ENCODE measurements at regions not wholly inside any gene's neighbourhood (a gene's known extent, or its start where the extent isn't known, plus 50 kb on each side); places are given as distances from the start of the nearest gene placed in this dataset.

DNA sequence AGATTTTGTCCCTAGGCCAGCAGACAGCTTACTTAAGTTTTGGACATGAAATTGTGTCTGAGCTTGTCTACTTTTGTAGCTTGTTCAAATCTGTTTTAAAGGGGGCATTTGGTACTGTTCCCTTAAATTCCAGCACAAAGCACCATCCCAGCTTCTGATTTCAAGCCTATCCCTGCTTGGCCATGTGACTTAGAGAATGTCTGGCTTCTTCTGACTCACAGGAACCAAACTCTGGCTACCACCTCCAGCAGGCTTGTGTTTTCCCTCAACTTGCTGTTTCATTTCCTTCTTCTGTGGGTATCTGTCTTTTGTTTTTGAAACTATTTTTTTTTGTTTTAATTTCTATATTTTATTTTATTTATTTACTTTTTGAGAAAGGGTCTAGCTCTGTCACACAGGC, 97.9 kb upstream of the FZD8 start:
- DNase-seq (ENCODE audit: low spot score) = peak; percentile 39

GRCh38 chr10:35735412-35735811, 93.3 kb upstream of the FZD8 start:
- DNase-seq (ENCODE audit: low spot score) = peak; percentile 62

DNA sequence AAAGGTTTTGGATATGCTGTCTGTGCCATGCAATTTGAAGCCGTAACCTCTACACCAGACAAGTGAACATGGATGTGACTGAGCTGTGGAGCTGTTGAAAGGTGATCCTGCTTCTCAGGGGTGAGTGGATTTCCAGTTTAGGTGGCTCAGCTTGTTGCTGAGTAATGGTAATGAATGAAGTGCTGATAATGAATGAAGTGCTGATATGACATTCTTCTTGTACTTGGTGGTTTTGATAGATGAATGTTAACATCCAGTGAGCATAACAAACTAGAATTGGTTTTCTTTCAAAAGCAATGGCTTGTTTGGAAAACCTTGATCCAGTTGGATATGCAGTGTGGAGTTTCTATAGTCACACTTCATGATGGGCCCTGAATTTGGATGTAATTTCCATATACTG, 89.7 kb upstream of the FZD8 start:
- DNase-seq (ENCODE audit: low spot score) = no peak

- no peak for DNase-seq (ENCODE audit: low spot score)
Measured at GRCh38 chr10:35728341-35728740, 86.2 kb upstream of the FZD8 start.

DNA sequence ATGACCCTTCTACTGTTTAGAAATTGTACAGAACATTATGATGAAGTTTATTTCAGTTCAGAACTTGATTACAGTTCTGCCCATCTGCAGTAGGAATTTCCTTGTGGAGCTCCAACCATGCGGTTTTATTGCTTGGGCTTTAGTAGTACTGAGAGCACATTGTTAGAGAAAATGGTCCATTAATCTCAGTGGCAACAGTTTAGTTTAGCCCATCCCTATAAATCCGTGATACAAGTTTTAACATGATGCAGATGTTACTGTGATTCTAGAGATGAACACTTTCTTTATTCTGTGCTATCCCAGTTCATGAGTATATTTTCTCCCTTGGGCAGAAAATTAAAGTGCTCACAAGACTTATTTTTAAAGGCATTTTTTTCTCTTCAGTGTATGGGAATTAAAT, 84.8 kb upstream of the FZD8 start:
- DNase-seq (ENCODE audit: low spot score) = no peak

GRCh38 chr10:35723992-35724391, 81.9 kb upstream of the FZD8 start:
- no peak for DNase-seq (ENCODE audit: low spot score)

DNA sequence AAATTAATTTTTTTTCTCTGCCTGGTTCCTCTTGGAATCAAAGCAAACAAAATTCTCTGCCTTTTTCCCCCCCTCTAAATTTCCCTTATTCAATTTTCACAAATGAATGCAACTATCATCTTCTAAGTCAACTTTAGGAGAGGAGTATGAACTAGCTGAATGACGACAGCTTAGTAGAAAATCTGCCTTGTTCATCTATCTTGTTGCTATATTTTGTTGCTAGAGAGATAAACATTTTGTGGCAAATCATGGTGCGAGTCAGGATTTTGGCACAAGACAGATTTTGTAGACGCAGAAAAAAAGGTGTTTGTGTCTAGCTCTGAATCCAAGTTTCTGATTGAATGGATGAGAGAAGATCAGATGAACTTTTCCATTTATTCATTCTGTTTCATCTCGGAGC, 81.0 kb upstream of the FZD8 start:
- DNase-seq (ENCODE audit: low spot score) = no peak

DNA sequence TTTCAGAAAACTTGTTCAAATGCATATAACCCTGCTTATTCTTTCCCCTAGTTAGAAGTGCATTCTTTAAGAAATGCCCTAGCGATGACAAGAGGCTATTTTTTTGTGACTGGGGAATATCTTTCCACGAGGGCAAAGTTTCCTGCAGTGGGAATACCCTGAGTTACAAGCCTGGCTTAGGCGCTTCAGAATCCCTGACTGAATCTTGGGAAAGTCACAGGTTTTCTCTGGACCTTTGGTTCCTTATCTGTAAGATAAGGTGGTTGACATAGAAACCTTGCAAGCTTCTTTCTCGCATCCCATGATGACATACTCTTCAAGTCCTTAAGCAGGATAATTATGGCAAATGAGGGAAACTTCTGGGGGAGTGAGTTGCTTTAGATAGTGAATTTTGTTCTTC, 80.5 kb upstream of the FZD8 start:
- no peak for DNase-seq (ENCODE audit: low spot score)

DNA sequence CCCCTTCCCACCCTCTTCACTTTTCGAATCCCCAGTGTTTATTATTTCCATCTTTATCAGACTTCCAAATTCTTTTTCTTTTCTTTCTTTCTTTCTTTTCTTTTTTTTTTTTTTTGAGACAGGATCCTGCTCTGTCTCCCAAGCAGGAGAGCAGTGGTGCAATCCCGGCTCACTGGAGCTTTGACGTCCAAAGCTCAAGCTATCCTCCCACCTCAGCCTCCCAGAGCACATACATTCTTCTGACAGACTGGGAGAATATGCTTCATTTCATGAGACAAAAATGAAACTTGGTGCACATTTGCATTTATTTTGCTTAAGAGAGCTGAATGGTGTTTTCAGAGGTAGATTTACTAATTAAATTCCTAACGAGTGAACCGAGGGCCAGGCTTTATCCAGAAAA, 80.1 kb upstream of the FZD8 start:
- no peak for DNase-seq (ENCODE audit: low spot score)

- no peak for DNase-seq (ENCODE audit: low spot score)
Measured at GRCh38 chr10:35720366-35720765, 78.3 kb upstream of the FZD8 start.

DNA sequence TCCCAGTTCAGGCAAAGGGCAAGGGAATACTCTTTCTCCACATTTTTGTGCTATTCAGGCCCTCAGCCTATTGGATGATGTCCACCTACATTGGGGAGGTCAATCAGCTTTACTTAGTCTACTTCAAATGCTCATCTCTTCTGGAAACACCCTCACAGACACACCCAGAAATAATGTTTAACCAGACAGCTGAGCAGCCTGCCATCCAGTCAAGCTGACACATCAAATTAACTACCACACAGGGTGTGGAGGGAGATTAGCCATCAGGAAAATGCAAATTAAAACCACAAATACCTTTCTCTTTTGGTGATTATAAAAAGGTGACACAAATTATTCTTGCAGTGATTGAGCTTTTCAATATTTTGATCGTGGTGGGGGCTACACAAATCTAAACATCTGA, 74.7 kb upstream of the FZD8 start:
- DNase-seq (ENCODE audit: low spot score) = no peak

GRCh38 chr10:35712486-35712885, 70.4 kb upstream of the FZD8 start:
- no peak for DNase-seq (ENCODE audit: low spot score)

DNA sequence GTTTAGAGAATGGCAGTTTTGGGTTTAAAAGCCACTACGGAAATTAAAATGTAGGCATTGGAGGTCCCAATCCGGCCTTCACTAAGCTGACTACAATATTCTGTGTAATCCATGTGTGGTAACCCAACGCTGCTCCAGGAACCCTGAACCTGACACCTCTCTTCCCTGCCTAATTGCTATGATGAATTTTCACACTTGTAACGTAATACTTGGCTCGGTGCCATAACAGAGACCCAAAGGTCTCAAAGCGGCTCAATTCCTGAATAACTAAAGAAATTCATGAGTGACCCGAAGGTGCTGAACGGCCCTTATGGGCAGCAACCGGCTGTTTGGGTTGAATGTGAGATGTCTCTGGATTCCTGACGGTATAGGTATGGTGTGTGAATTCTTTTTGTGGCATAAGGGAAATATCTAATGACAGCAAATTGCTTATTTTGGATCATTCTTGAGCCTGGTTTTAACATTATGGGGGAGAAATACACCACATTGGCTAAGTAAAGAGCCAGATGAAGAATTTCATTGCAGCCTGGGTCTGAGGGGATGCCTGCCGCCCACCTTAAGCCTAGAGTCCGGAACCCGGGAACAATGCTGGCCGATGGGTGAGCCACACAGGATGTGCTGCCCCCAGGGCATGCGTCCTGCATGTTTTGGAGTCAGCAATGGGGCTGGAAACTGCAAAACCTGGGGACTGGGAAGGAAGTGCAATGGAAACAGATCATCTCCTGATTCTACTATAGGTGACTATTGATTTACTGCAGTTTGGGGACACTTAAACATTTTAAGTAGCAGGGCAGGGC, 69.7 kb upstream of the FZD8 start:
- DNase-seq (ENCODE audit: low spot score) = no peak

DNA sequence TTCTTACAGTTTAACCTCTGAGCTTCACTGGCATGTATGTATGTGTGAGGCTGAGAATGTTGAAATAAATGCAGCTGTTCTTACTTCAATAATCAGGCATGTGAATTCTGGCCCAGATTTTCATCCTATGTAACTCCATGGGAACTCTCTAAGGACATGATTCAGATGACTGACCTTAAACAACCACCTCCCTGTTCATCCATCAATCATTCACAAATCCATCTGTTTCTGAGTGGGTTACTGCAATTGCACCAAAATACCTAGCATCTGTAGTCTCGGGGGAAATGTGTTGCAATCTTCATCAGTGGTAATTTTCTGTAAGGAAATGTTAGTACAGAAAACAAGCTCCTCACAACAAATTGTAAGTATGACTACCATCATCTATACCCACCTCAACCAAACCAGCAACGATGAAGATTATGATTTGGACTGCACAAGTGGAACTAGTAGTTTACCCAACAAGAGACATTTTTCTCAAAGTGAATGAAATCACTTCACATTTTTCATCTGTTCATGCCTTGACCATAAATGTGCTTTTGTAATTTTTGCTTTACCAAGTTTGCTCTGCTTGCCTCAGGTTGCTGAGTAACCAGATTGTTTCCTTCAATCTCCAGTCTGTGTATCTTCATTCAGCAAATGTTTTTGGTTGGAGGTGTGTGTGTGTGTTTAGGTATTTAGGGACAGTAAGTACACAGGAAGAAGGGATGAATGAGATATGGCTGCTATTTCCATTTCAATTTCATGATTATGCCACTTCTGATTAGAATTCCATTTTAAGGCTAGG, 65.7 kb upstream of the FZD8 start:
- DNase-seq (ENCODE audit: low spot score) = no peak

DNA sequence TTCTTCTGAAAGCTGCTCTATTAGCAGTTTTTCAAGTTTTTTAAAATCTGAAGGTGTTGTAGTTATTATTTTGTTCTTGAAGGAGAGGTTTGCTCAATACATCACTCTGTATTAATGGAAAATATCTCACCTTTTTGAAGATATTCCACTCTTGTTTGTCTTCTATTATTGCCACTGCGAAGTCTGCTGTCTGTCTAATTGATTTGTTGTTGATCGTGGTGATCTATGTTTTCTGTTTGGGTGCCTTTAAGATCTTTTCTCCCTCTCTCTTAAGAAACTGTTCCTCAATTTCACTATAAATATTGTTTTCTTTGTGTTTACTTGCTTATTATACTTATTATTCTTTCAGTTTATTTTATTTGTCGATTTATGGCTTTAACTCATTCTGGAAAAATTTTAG, 64.9 kb upstream of the FZD8 start:
- DNase-seq (ENCODE audit: low spot score) = no peak

DNA sequence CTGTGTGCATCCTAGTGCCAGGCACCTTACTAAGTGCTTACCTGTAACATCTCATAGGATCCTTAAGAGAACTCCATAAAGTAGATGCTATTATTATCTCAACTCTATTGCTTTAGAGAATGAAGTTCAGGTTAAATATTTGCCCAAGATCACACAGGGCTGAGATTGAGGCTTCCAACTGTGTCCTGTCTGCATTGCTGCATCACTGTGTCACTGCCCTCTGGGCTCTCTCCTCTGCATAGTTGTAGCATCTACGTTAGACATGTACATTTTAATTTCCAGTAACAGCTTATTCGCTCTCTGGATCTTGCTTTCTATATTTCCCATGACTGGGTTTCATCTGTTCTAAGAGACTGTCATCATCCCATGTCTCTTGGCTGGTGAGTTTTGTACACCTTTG, 63.6 kb upstream of the FZD8 start:
- DNase-seq (ENCODE audit: low spot score) = no peak

GRCh38 chr10:35705051-35705450, 63.0 kb upstream of the FZD8 start:
- no peak for DNase-seq (ENCODE audit: low spot score)

DNA sequence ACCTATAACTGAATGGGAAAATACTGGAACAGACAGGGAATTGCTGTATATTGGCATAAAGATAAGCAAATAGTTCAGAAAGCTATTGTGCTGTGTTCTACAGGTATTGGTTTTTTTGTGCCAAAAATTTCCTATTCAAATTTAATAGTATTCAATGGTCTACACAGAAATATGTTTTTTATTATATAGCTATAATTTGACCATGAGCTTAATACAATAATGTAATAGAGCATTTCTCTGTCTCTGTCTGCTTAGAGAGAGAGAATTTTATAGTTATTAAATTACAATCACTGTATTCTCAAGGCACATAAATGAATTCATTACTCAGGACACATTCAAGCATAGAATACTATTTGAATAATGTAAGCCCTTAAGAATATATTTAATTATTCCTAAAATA, 62.3 kb upstream of the FZD8 start:
- no peak for DNase-seq (ENCODE audit: low spot score)

- DNase-seq (ENCODE audit: low spot score) = no peak
Measured at GRCh38 chr10:35700487-35700882, 58.4 kb upstream of the FZD8 start.

DNA sequence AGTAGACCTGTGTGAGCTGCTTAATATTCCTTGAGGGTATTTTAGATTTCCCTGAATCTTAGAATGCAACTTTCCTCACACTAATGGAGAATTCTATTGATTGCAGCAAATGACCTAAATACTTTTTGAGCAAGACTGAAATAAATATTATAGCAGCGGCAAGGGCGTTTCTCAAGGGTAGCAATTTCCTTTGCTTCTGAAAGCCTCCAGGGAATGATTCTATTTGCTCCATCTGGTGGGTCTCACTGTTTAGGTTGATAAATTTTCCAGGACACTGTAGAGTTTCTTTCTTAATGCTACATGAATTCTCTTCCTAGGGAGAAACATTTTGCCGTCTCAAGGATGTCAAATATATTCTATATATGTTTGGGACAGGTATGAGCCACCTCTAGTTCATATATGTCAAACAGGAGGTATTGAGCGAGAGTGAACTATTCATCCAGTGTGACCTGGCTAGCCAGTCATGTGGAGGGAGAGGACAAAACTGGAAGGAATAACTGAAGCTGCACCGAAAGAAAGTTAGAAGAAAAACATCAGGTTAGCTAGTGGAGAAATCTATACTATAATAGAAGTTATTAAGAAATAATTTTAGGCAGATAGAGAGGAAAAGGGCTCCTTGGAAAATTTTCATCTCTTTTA, 57.9 kb upstream of the FZD8 start:
- DNase-seq (ENCODE audit: low spot score) = no peak

DNA sequence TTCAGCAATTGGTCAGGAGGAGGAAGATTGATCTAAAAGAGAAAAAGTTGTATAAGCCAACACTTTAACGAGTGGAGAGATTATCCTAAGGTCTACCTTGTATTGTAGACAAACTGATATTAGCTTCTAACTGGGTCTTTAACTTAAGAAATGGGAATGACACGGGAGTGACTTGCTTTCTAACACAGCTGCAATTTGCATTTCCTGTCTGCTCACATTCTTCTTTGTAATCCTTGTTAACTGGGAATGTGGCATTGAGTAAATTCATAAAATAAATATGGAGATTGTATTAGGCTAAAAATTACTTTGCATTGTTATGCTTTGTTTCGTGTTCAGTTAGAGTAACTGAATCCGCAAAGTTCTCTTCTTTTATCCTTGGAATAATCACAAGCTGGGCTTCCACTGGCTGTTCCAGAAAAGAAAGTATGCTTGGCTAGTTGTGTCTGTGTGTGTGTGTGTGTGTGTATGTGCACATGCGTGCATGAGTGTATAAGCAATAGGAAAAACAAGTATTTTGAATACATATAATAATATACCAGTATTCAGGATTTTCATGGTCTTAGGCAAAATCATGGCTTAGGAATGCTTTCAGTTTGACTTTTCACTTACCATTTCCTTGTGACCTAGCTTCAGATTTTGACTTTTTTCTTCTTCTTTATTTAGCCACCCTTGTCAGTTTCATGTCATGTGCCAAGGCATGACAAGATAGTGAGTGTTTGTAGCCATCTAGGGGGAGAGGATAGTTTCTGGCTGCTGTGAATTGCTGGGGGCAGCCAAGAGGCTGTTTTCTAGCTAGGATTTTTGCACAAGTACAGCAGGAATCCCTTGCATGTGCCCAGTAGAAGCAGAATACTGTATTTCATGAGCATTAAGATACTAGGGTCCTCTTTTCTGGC, 54.5 kb upstream of the FZD8 start:
- no peak for DNase-seq (ENCODE audit: low spot score)

GRCh38 chr10:35693800-35694199, 51.7 kb upstream of the FZD8 start:
- no peak for DNase-seq (ENCODE audit: low spot score)
